CD1c-positive myeloid dendritic cell (primary cell): ENCODE measurements at regions not wholly inside any gene's neighbourhood (a gene's known extent, or its start where the extent isn't known, plus 50 kb on each side); places are given as distances from the start of the nearest gene placed in this dataset.

Experiments used
- DNase-seq: peaks from one replicate; pipeline ENCODE4 v3.0.0-alpha.2; 2016; ENCODE audit errors: extremely low spot score

GRCh38 chr5:143664623-143665022 is 147.3 kb upstream of the HMHB1 start:
- no peak for DNase-seq

GRCh38 chr5:143663872-143664271 is 148.1 kb upstream of the HMHB1 start:
- no peak for DNase-seq

DNA sequence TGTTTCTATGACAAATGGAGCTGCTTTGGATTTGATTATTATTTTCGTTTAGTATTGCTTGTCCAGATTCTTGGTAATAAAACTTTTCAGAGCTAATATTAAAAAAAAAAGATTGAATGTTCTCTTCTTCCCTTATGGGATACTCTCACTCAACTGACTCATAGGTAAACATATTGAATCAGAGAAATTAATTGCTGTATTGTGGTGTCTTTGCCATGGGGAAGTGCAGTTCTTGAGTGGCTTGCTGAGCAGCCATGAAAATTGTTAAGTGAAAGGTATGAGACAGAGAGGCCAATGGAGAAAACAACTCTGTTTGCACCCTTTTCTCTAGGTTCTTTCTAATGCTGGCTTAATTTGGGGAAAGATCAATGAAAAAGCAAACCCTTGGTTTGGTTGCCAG is 149.9 kb upstream of the HMHB1 start:
- DNase-seq: no peak

- DNase-seq: no peak
Measured at GRCh38 chr5:143660625-143661024, 151.3 kb upstream of the HMHB1 start.

DNA sequence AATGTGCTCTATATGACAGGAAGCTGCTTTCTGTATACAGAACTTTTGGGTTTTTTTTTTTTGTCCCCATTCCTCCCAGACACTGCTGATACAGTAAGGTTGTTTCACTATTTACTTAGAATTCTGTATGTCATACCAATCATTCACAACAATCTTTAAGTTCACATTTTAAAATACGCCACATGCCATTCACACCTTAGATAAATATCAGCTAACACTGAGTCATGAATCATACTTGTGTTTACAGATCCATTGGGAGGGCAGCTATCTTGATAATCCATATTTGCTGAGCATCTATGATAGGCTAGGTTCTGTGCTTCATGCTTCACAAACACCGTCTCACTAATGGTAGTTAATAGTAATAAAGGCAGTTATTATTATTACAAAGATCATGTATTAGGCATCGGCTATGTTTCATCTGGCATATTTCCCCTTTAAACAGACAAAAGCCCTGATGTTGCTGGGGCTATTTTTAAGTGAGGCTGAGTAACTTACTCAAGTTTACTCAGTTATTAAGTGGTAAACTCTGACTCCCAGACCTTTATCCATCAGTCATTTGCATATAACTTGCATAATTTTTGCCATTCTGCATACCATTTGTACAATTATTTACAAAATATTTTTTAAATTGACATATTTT is 152.2 kb upstream of the HMHB1 start:
- no peak for DNase-seq

DNA sequence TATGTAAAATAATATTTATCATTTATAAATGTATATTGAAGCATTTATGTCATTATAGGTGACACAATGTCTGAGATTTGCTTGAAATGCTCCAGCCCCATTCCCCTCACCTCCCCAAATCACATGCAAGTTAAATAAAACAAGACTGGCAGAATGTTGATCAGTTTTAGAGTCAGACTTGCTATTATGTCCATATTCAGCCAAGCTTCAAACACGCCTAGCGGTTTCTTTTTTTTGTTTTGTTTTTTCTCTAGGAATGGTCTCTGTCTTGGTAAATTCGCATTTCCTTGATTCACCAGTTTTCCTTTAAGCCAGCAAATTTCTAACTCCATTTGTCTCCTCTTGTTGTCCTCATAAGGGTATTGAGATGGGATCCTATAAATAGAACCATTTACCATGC is 153.0 kb upstream of the HMHB1 start:
- no peak for DNase-seq

- no peak for DNase-seq
Measured at GRCh38 chr5:143657647-143658285, 154.2 kb upstream of the HMHB1 start.

GRCh38 chr5:143653766-143654282 is 158.1 kb upstream of the HMHB1 start:
- no peak for DNase-seq

DNA sequence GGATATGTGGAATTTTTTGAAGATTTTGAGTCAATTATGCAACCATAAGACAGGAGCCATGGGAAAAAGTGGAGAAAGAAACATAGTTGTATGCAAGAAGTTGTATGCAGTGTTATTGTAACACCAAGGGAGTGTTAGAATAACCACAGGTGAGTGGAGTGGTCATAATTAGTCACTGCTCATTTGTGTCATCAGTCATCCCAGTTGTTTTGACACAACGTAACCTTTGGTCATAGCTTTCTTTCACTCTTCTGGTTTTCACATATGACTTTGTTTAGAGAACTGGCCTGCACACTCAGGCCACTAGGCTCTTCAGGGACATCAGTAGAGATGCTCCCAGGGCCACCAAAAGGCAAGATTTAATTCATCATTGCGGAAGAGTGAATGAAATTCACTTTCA is 158.7 kb upstream of the HMHB1 start:
- DNase-seq: no peak

- no peak for DNase-seq
Measured at GRCh38 chr5:143652108-143652700, 159.8 kb upstream of the HMHB1 start.

GRCh38 chr5:143649937-143650621 is 161.9 kb upstream of the HMHB1 start:
- DNase-seq: no peak

GRCh38 chr5:143648696-143649095 is 163.3 kb upstream of the HMHB1 start:
- peak; percentile 46 for DNase-seq

DNA sequence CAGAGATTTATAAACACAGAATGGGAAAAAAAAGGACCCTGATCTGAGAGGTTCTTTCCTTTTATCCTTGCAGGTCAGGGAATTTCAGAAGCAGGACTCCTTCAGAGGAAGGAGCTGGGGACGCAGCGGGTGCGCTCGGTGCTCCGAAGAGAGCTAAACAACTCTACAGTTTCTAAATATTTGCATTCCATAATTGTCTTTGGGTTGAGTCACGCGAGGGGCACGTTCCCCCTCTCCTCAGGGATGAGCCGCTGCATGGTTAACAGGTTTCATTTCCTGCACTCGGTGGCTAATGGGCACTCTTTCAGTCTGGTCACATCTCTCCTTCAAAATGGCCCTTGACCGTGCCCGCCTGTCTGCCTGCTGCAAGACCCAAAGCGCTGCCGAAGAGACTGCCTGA is 165.0 kb upstream of the HMHB1 start:
- DNase-seq: no peak

- no peak for DNase-seq
Measured at GRCh38 chr5:143645356-143645755, 166.6 kb upstream of the HMHB1 start.

DNA sequence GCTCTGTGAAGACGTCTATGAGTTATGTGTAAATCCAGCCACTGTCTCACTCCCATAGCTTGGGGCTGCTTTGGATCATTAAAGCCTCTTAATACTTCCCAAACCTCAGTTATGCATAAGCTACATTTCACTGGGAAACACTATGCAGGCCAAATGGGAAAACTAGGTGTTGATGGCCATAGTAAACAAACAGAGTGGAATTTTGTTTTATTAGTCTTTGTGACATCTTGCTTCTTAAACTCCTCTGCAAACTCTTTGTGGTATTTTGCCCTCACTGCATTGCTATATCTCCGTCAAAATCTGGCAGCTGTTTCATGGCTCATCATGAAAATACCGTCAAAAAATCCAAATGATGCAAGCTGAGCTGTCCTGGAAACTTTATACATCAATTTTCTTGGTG is 167.2 kb upstream of the HMHB1 start:
- DNase-seq: no peak

DNA sequence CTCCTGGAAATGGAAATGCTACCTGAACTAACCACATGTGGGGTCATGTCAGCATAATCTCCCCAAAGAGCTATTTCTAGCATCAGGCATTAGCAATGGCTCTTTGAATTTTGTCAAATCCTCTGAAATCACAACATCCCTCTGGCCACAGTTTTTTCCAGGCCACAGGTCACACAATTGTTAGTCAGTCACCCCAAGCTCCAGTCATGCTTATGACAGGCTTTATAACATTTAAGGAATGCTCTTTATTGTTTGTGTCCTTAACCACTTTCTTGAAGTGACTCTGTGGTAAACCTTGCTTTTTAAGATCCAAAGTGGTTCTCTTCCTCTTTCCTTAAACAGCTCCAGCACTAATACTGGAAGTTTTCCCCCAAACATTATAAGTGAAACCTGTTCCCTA is 169.2 kb upstream of the HMHB1 start:
- peak; percentile 15 for DNase-seq

DNA sequence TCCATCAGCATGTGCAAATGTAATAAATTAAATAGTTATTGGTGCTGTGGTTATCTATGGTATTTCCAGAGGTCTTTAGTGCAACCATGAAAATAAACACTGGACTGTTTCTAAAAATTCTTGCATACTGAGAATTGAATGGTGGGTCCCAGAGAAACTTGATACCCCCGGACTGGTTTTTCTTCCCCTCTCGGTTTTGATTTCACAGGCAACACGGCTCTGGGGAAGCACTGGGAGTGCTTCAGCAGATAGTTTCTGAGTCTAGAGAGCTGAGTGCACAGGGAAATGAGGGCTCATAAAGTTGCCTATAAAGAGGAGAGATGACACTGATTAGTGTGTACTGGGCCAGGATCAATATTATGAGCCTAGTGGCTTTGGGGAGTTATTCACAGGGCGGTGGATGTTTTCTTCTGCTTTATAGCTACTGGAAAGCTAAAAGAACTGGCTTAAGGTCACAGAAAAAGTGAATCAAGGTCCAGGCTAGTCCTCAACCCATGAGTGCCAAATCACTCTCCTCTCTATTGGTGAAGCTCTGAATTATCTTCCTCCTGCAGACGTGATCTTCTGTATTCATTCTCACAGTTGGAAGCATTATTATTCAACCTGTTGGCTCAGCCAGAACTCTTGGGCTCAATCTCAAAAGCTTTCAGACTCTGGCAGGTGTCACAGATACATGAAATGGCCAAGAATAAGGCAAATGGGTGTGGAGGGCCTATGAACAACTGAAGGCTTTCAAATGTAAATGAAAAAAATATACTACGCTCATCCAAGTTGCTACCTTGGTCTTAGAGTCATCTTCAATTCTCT is 170.2 kb upstream of the HMHB1 start:
- DNase-seq: no peak

DNA sequence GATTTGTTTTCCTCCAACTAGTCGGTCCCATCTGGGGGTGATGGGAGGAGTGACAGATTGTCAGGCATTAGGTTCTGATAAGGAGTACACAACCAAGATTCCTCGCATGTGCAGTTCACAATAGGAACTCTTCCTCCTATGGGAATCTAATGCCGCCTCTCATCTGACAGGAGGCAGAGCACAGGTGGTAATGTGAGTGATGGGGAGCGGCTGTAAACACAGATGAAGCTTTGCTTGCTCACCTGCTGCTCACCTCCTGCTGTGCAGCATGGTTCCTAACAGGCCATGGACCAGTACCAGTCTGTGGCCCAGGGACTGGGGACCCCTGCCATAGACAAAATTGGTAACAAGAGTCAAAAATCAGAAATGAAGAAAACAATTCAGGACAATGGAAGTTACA is 173.3 kb upstream of the HMHB1 start:
- no peak for DNase-seq

- DNase-seq: no peak
Measured at GRCh38 chr5:143636931-143637528, 174.9 kb upstream of the HMHB1 start.

DNA sequence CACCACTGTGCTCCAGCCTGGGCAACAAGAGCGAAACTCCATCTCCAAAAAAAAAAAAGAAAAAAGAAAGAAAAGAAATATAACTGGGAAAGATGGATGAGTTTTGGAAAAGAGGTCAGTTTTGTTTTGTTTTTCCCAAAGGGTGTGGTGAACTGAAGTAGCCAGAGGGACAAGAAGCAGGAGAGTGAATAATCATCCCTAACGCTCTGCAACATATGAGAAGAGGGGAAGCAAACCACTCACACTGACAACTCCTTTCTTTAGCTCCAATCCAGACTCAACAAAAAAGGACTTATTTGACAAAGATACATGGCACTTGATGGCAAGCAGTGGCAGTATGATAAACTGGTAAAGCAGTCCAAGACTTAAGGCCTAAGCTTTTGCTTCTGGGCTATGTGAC is 176.1 kb upstream of the HMHB1 start:
- DNase-seq: no peak

GRCh38 chr5:143635146-143635752 is 176.7 kb upstream of the HMHB1 start:
- DNase-seq: no peak
